B cell (primary cell): ENCODE measurements at regions not wholly inside any gene's neighbourhood (a gene's known extent, or its start where the extent isn't known, plus 50 kb on each side); places are given as distances from the start of the nearest gene placed in this dataset.

Experiments used
- EZH2 ChIP-seq: IDR thresholded peaks from 2 replicates; pipeline ENCODE4 v1.6.1; 2012; ENCODE audit warnings: borderline replicate concordance, low read depth, mild to moderate bottlenecking, moderate library complexity, low read length; ENCODE audit not compliant: insufficient read depth, poor library complexity, severe bottlenecking
- TF ChIP-seq, protein P1 (sequence below): fragments of 200-600 bp; IDR thresholded peaks from one replicate; pipeline ENCODE4 v1.8.0; 2022; ENCODE audit warnings: antibody characterized with exemption, mild to moderate bottlenecking

DNA sequence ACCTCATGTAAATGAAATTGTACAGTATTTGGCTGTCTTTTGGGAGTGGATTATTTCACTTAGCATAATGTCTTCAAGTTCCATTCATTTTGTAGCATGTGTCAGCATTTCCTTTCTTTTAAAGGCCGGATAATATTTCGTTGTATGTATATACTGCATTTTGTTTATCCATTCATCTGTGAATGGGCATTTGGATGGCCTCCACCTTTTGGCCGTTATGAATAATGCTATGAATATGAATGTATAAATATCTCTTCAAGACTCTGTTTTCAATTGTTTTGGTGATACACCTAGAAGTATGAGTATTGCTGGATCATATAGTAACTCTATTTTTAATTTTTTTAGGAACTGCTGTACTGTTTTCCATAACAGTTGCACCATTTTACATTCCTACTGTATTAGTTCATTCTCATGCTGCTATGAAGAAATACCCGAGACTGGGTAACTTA, 164.9 kb downstream of the DYRK2 start:
- TF ChIP-seq, protein P1, sequence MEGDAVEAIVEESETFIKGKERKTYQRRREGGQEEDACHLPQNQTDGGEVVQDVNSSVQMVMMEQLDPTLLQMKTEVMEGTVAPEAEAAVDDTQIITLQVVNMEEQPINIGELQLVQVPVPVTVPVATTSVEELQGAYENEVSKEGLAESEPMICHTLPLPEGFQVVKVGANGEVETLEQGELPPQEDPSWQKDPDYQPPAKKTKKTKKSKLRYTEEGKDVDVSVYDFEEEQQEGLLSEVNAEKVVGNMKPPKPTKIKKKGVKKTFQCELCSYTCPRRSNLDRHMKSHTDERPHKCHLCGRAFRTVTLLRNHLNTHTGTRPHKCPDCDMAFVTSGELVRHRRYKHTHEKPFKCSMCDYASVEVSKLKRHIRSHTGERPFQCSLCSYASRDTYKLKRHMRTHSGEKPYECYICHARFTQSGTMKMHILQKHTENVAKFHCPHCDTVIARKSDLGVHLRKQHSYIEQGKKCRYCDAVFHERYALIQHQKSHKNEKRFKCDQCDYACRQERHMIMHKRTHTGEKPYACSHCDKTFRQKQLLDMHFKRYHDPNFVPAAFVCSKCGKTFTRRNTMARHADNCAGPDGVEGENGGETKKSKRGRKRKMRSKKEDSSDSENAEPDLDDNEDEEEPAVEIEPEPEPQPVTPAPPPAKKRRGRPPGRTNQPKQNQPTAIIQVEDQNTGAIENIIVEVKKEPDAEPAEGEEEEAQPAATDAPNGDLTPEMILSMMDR = no peak
- TF ChIP-seq EZH2 = no peak
